ENCODE measurements at regions not wholly inside any gene's neighbourhood (a gene's known extent, or its start where the extent isn't known, plus 50 kb on each side); places are given as distances from the start of the nearest gene placed in this dataset.

DNA sequence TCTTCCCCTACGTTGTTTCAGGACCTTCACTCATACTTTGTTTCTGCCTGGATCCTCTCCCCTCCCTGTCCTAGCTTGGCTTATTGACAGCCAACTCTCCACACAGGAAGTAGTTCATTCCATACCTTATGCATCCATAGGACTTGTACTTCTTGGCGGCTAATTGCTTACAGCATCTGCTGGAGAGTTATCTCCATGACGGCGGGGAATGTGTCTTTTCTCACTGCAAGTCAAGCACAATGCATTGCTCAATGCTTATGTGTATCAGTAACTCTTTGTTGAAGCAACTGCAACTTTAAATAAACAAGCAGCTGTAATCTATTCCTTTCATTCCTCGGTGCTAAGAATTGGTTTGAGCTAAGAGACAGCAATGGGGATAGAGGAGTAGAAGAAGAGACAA is 551.3 kb upstream of the EPHA7 start:
- whole genome bisulfite sequencing, result 60% methylated on average over 5 of the region's 5 CpGs
- TF ChIP-seq CTCF (IDR thresholded peaks at IDR 0.05) (no peak), POLR2A (IDR thresholded peaks at IDR 0.05; ENCODE audit: low read depth) (no peak)
- Histone ChIP-seq H3K4me1 (no peaks in the 10 kb centered on the region), H3K4me3 (no peak overlapping the region), H3K27ac (replicated peaks in 1 of 4) (no peak overlapping the region), H3K27me3 (no peaks in the 10 kb centered on the region), H3K36me3 (no peaks in the 10 kb centered on the region), H3K9me3 (no peaks in the 10 kb centered on the region)
- DNase-seq (ENCODE audit: extremely low spot score), result no peak
- intact Hi-C loops (cut with DNase I), result no loop called here

GRCh38 chr6:93968126-93968525 is 548.8 kb upstream of the EPHA7 start:
- no peaks in the 10 kb centered on the region for H3K27me3 ChIP-seq
- no peaks in the 10 kb centered on the region for H3K9me3 ChIP-seq
- H3K4me3 ChIP-seq, result no peak overlapping the region
- H3K4me1 ChIP-seq, result no peaks in the 10 kb centered on the region
- DNase-seq (ENCODE audit: extremely low spot score), result no peak
- intact Hi-C loops (cut with DNase I), result no loop called here
- H3K36me3 ChIP-seq, result no peaks in the 10 kb centered on the region
- no peak overlapping the region for H3K27ac ChIP-seq (replicated peaks in 1 of 4)
- TF ChIP-seq EP300 (IDR thresholded peaks at IDR 0.05) (no peak), POLR2AphosphoS5 (IDR thresholded peaks at IDR 0.05) (no peak), POLR2A (IDR thresholded peaks at IDR 0.05; ENCODE audit: low read depth) (no peak), CTCF (IDR thresholded peaks at IDR 0.05) (no peak)
- whole genome bisulfite sequencing, result 81% methylated on average over 4 of the region's 4 CpGs

- WGBS, result 81% methylated on average over 1 of the region's 1 CpG
- no peak for DNase-seq (ENCODE audit: extremely low spot score)
- no peak for TF ChIP-seq POLR2AphosphoS5 (IDR thresholded peaks at IDR 0.05)
- no peak for TF ChIP-seq CTCF (IDR thresholded peaks at IDR 0.05)
- TF ChIP-seq EP300 (IDR thresholded peaks at IDR 0.05), result no peak
- TF ChIP-seq POLR2A (IDR thresholded peaks at IDR 0.05; ENCODE audit: low read depth), result no peak
These were observed 545.6 kb upstream of the EPHA7 start for GRCh38 chr6:93964926-93965325.

DNA sequence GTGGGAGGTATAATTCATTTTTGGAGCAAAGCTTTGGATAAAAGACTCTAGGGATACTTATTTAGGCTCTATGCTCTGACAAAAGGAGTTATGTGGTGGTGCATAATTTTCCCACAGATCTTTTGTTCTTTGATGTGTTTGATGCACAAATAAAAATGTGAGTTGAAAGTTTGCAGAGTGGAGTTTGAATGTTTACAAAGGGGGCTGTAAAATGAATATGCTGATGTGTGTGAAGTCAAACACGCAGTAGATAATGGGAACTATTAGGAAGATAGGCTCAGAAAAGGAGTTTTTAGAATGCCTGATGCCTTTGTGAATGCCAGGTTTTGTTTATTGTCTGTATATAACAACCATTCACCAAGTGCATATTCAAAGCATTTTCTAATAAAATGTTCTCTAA is 545.0 kb upstream of the EPHA7 start:
- H3K36me3 ChIP-seq, result no peaks in the 10 kb centered on the region
- no peaks in the 10 kb centered on the region for H3K4me1 ChIP-seq
- intact Hi-C loops (cut with DNase I), result no loop called here
- no peak overlapping the region for H3K27ac ChIP-seq (replicated peaks in 1 of 4)
- 69% methylated on average over 1 of the region's 1 CpG for WGBS
- H3K9me3 ChIP-seq, result no peaks in the 10 kb centered on the region
- no peak overlapping the region for H3K4me3 ChIP-seq
- DNase-seq (ENCODE audit: extremely low spot score), result no peak
- no peak for TF ChIP-seq POLR2A (IDR thresholded peaks at IDR 0.05; ENCODE audit: low read depth)
- TF ChIP-seq EP300 (IDR thresholded peaks at IDR 0.05), result no peak
- no peak for TF ChIP-seq CTCF (IDR thresholded peaks at IDR 0.05)
- no peak for TF ChIP-seq POLR2AphosphoS5 (IDR thresholded peaks at IDR 0.05)
- no peaks in the 10 kb centered on the region for H3K27me3 ChIP-seq

More at GRCh38 chr6:93964926-93965325, 545.6 kb upstream of the EPHA7 start:
- H3K27ac ChIP-seq (replicated peaks in 1 of 4), result no peak overlapping the region
- H3K27me3 ChIP-seq, result no peaks in the 10 kb centered on the region
- intact Hi-C loops (cut with DNase I), result no loop called here
- H3K4me1 ChIP-seq, result no peaks in the 10 kb centered on the region
- H3K9me3 ChIP-seq, result no peaks in the 10 kb centered on the region
- no peaks in the 10 kb centered on the region for H3K36me3 ChIP-seq
- H3K4me3 ChIP-seq, result no peak overlapping the region

DNA sequence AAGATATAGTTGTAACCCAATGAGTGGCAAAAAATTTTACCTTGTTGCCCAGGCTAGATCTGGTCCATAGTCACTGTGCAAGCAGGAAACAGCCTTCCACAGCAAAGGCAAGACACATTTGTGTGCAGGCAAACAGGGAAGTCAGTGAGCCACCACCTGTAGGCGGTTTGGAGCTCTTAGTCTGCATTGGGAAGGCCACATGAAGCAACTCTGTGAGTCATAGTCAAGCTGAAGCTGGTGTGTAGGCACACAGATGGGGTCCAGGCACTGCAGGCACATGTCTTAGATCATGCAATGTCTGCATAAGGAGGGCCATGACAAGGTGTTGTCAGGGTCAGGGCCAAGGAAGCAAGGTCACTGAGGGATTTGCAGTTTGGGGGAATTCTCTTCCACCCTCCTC is 543.2 kb upstream of the EPHA7 start:
- intact Hi-C loops (cut with DNase I), result no loop called here
- no peaks in the 10 kb centered on the region for H3K4me1 ChIP-seq
- H3K27me3 ChIP-seq, result no peaks in the 10 kb centered on the region
- no peak overlapping the region for H3K27ac ChIP-seq (replicated peaks in 1 of 4)
- no peak overlapping the region for H3K4me3 ChIP-seq
- TF ChIP-seq EP300 (IDR thresholded peaks at IDR 0.05), result no peak
- no peak for TF ChIP-seq POLR2A (IDR thresholded peaks at IDR 0.05; ENCODE audit: low read depth)
- H3K9me3 ChIP-seq, result no peaks in the 10 kb centered on the region
- 89% methylated on average over 1 of the region's 1 CpG for WGBS
- H3K36me3 ChIP-seq, result no peaks in the 10 kb centered on the region
- no peak for DNase-seq (ENCODE audit: extremely low spot score)
